OCI-LY1 (cell line): ENCODE measurements at regions not wholly inside any gene's neighbourhood (a gene's known extent, or its start where the extent isn't known, plus 50 kb on each side); places are given as distances from the start of the nearest gene placed in this dataset.

Experiments used
- H2AFZ ChIP-seq: fragments of 200-600 bp; sonication (generic), shearing (Covaris generic); 2 replicates; pipeline ENCODE4 v1.6.0; 2014; ENCODE audit warnings: antibody characterized with exemption, mild to moderate bottlenecking, low read length
- H3F3A ChIP-seq: fragments of 200-600 bp; sonication (generic), shearing (Covaris generic); 2 replicates; pipeline ENCODE4 v1.6.0; 2014; ENCODE audit warnings: mild to moderate bottlenecking, antibody characterized with exemption, low read length, moderate library complexity; ENCODE audit not compliant: insufficient read depth
- H3K27ac ChIP-seq: fragments of 200-600 bp; sonication (generic); 2 replicates; pipeline ENCODE4 v1.5.1; 2014; ENCODE audit warnings: low read length, mixed run types, mild to moderate bottlenecking, low read depth; ENCODE audit not compliant: poor library complexity, severe bottlenecking
- H3K27me3 ChIP-seq: fragments of 200-600 bp; sonication (generic); 2 replicates; pipeline ENCODE4 v1.6.0; 2014; ENCODE audit warnings: antibody characterized with exemption, mild to moderate bottlenecking, low read length, moderate library complexity; ENCODE audit not compliant: insufficient read depth
- H3K36me3 ChIP-seq: fragments of 200-600 bp; sonication (generic); 2 replicates; pipeline ENCODE4 v1.6.1; 2014; ENCODE audit warnings: mild to moderate bottlenecking, antibody characterized with exemption, low read length, moderate library complexity, mixed read lengths; ENCODE audit not compliant: insufficient read depth
- H3K4me1 ChIP-seq: fragments of 200-600 bp; sonication (generic); 2 replicates; pipeline ENCODE4 v1.5.1; 2014; ENCODE audit warnings: mild to moderate bottlenecking, low read length, moderate library complexity; ENCODE audit not compliant: insufficient read depth, severe bottlenecking
- H3K4me2 ChIP-seq: fragments of 200-600 bp; sonication (generic), shearing (Covaris generic); 2 replicates; pipeline ENCODE4 v1.6.1; 2014; ENCODE audit warnings: low read length
- H3K4me3 ChIP-seq: fragments of 200-600 bp; sonication (generic); 2 replicates; pipeline ENCODE4 v1.5.1; 2014; ENCODE audit warnings: low read length, low read depth, mild to moderate bottlenecking, mixed read lengths; ENCODE audit not compliant: poor library complexity, severe bottlenecking
- H3K79me2 ChIP-seq: fragments of 200-600 bp; shearing (Covaris generic); 2 replicates; pipeline ENCODE4 v1.6.1; 2016; ENCODE audit warnings: mixed run types, low read length, mixed read lengths; ENCODE audit not compliant: insufficient read depth
- H3K9ac ChIP-seq: fragments of 200-600 bp; sonication (generic), shearing (Covaris generic); 2 replicates; pipeline ENCODE4 v1.6.1; 2014; ENCODE audit warnings: mild to moderate bottlenecking, low read length, mixed read lengths
- H3K9me2 ChIP-seq: fragments of 200-600 bp; sonication (generic), shearing (Covaris generic); 2 replicates; pipeline ENCODE4 v1.6.1; 2014; ENCODE audit warnings: low read depth, mild to moderate bottlenecking, low read length, mixed read lengths
- H3K9me3 ChIP-seq: fragments of 200-600 bp; shearing (Covaris generic); 2 replicates; pipeline ENCODE4 v1.6.1; 2014; ENCODE audit warnings: low read length, mixed read lengths
- H4K20me1 ChIP-seq: fragments of 200-600 bp; sonication (generic), shearing (Covaris generic); 2 replicates; pipeline ENCODE4 v1.6.0; 2016; ENCODE audit warnings: mild to moderate bottlenecking, low read length; ENCODE audit not compliant: insufficient read depth
- CTCF ChIP-seq: fragments of 200-600 bp; sonication (generic), shearing (Covaris generic); IDR thresholded peaks from 2 replicates; pipeline ENCODE4 v1.5.1; 2017; ENCODE audit warnings: mild to moderate bottlenecking, antibody characterized with exemption, low read length, moderate library complexity, mixed read lengths
- EZH2 ChIP-seq: fragments of 200-600 bp; sonication (generic), shearing (Covaris generic); IDR thresholded peaks from 2 replicates; pipeline ENCODE4 v1.8.0; 2017; ENCODE audit warnings: borderline replicate concordance, mixed run types, mild to moderate bottlenecking, antibody characterized with exemption, low read length, moderate library complexity, mixed read lengths

DNA sequence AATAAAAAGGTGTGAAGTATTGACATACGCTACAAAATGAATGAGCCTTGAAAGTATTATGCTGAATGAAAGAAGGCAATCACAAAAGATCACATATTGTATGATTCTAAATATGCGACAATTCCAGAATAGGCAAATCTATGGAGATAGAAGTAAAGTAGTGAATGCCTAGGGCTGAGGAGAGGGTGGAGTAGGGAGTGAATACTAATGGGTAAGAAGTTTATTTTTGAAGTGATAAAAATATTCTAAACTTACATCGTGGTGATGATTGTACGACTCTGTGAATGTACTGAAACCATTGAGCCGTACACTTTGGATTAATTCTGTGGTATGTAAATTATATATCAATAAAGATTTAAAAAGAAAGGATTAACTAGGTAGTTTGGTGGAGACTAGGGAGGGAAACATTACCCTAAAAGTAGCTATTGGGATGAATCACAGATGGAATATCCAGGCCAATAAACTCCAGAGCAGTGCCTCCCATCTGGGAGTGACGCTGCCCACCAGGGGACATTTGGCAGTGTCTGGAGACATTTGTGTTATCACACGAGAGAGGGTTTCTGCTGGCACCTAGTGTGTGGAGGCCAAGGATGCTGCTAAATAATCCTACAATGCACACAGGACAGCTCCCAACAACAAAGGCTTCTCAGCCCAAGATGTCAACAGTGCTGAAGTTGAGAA, 214.2 kb upstream of the PCSK2 start:
- H3K4me2 ChIP-seq = no peak overlapping the region
- no peak overlapping the region for H3K27ac ChIP-seq
- H3K4me3 ChIP-seq = no peak overlapping the region
- H3K27me3 ChIP-seq = no peaks in the 10 kb centered on the region
- no peaks in the 10 kb centered on the region for H3K4me1 ChIP-seq
- TF ChIP-seq EZH2 (no peak), CTCF (no peak)
- no peaks in the 10 kb centered on the region for H3F3A ChIP-seq
- no peaks in the 10 kb centered on the region for H3K9me2 ChIP-seq
- H3K9ac ChIP-seq = no peak overlapping the region
- H3K9me3 ChIP-seq = no peaks in the 10 kb centered on the region
- no peaks in the 10 kb centered on the region for H3K36me3 ChIP-seq
- H3K79me2 ChIP-seq = no peaks in the 10 kb centered on the region
- H4K20me1 ChIP-seq = no peaks in the 10 kb centered on the region
- no peak overlapping the region for H2AFZ ChIP-seq

GRCh38 chr20:17014217-17014616, 212.6 kb upstream of the PCSK2 start:
- Histone ChIP-seq H3K9me3 (no peaks in the 10 kb centered on the region), H3K36me3 (no peaks in the 10 kb centered on the region), H3K79me2 (no peaks in the 10 kb centered on the region), H3F3A (no peaks in the 10 kb centered on the region), H3K4me3 (no peak overlapping the region), H3K27ac (no peak overlapping the region), H3K4me1 (no peaks in the 10 kb centered on the region), H3K4me2 (no peak overlapping the region), H3K9me2 (no peaks in the 10 kb centered on the region), H4K20me1 (no peaks in the 10 kb centered on the region), H2AFZ (no peak overlapping the region), H3K9ac (no peak overlapping the region), H3K27me3 (no peaks in the 10 kb centered on the region)
- TF ChIP-seq CTCF (no peak), EZH2 (no peak)

DNA sequence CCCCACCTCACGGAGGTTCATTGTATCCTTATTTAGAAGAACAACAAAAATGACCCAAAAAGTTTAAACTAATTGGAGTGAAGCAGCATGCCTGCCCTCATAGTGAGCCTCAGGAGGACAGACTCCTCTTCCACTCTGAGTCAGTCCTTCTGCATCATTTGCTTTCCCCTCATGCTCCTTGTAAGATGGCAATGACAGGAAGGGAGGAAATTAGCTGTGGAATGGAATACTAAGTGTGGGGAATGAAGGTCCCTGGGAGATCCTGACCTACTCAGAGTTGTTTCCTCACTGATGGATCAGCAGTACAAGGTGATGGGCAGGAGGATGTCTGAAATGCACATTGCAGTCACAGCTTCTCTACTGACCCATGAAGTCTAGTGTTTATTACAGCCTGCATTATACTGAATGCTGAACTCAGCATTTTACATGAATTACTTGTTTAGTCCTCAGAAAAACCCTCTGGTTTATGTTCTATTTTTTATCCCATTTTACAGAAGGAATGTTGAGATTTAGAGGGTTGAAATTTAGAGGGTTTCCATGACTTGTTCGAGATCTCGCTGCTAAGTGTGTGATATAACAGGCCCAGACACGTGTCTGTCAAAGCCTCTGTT, 212.0 kb upstream of the PCSK2 start:
- H3K27me3 ChIP-seq = no peaks in the 10 kb centered on the region
- no peak overlapping the region for H2AFZ ChIP-seq

More for the DNA sequence above, 212.0 kb upstream of the PCSK2 start:
- no peaks in the 10 kb centered on the region for H3F3A ChIP-seq
- no peak overlapping the region for H3K27ac ChIP-seq
- no peaks in the 10 kb centered on the region for H3K4me1 ChIP-seq
- H3K79me2 ChIP-seq = no peaks in the 10 kb centered on the region
- no peak for TF ChIP-seq EZH2
- TF ChIP-seq CTCF = no peak
- H4K20me1 ChIP-seq = no peaks in the 10 kb centered on the region
- H3K4me2 ChIP-seq = no peak overlapping the region
- no peaks in the 10 kb centered on the region for H3K9me2 ChIP-seq
- no peak overlapping the region for H3K9ac ChIP-seq
- no peak overlapping the region for H3K4me3 ChIP-seq
- H3K36me3 ChIP-seq = no peaks in the 10 kb centered on the region
- no peaks in the 10 kb centered on the region for H3K9me3 ChIP-seq
